PC-9 (cell line): ENCODE measurements at regions not wholly inside any gene's neighbourhood (a gene's known extent, or its start where the extent isn't known, plus 50 kb on each side); places are given as distances from the start of the nearest gene placed in this dataset.

ENCODE experiments used
- CTCF ChIP-seq: fragments of 200-600 bp; sonication (generic); conservative IDR thresholded peaks from 2 replicates; pipeline ENCODE4 v1.6.1; 2017; ENCODE audit warnings: mixed run types, antibody characterized with exemption, mild to moderate bottlenecking, moderate library complexity
- EZH2 ChIP-seq: fragments of 200-600 bp; sonication (generic); IDR thresholded peaks from 2 replicates; pipeline ENCODE4 v1.8.0; 2017; ENCODE audit warnings: antibody characterized with exemption, low read depth

GRCh38 chr12:114779186-114779585, 95.2 kb upstream of the TBX3 start:
- TF ChIP-seq CTCF = no peak
- no peak for TF ChIP-seq EZH2
